ENCODE measurements at regions not wholly inside any gene's neighbourhood (a gene's known extent, or its start where the extent isn't known, plus 50 kb on each side); places are given as distances from the start of the nearest gene placed in this dataset.

DNA sequence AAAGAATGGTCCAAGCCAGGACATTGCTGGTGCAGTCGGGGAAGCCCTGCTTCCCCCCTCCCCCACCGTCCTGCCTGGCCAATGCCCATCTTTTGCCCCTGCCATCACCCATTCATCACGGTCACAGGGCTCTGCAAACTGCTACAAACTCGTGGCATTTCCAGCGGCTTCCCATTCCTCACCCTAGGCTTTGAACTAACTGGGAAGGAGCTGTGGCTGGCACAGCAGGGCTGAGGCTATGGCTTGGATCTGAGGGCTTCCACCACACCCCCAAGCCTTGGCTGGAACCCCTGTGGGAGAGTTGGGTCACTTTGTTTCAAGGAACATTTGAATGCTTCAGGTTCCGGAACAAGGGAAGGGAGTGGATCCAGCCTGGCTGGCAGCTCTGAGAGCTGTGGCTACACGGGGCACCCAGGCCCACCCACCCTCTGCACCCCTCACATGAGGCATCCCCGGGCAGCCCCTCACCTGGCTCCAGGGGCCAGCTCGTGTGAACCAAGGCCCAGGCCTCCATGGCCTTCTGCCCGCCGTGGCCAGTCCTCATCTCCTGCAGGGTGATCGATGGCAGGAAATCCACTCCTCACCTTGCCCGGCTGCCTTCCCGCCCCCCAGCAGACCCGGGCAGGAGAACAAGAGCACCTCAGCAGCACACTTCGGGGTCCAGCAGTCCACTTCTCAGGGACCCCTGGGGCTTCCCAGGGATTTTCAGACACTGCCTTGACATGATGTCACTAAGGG is 58.8 kb upstream of the OTOS start:
- no peak for DNase-seq (ENCODE audit: low spot score)
- TF ChIP-seq, protein P1, sequence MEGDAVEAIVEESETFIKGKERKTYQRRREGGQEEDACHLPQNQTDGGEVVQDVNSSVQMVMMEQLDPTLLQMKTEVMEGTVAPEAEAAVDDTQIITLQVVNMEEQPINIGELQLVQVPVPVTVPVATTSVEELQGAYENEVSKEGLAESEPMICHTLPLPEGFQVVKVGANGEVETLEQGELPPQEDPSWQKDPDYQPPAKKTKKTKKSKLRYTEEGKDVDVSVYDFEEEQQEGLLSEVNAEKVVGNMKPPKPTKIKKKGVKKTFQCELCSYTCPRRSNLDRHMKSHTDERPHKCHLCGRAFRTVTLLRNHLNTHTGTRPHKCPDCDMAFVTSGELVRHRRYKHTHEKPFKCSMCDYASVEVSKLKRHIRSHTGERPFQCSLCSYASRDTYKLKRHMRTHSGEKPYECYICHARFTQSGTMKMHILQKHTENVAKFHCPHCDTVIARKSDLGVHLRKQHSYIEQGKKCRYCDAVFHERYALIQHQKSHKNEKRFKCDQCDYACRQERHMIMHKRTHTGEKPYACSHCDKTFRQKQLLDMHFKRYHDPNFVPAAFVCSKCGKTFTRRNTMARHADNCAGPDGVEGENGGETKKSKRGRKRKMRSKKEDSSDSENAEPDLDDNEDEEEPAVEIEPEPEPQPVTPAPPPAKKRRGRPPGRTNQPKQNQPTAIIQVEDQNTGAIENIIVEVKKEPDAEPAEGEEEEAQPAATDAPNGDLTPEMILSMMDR (IDR thresholded peaks at IDR 0.05; ENCODE audit: extremely low read depth, missing control alignments) = no peak

DNA sequence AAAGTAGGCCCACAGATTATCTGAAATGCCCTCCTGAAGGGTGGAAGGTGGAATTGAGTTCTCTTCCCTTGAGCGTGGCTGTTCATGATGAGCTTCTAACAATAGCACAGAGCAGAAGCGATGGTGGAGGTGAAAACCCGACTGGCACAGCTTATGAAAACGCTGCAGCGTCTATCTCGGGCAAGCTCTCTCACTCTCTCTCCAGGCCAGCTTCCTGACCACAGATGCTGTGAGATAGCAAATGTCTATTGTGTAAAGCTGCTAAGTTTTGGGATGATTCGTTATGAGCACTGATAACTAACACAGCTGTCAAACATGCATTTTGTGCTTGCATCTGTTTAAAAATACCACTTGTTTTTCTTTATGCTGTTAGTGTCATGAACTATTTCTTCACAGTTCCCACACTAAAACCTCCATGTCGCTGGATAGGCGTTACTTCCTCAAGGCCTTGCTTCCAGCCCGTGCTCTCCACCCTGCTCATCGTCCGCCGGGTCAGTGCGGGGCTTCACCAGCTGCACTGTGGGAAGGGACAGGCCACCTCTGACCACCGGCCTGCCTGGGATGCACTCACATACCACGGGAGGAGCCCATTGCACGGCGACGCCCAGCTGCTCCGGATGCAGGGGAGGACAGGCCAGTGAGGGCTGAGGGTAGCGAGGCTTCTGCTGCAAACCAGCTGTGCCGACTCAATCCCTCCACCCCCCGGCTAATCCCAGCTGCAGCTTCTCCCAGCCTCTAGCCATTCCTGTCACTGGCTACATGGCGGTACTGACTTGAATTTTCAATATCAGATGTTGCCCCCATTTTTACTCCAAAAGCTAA is 60.0 kb upstream of the OTOS start:
- no peak for DNase-seq (ENCODE audit: low spot score)

DNA sequence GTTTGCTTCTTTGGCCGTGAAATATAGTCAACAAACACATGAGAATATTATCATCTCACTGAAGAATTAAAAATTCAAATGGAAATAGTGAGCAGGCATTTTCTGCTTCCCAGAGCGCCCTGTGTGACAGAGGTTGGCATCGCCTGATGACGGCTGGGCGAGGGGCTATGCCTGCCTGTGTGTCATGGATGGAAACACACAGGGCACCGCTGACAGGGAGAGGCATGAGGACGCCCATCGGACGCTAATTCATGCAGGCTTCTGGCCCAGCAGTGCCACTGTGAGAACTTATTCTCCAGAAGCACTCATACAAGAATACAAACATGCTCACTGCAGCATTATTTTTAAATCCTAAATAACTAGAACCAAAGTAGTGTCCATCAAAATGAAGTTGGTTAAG is 61.4 kb upstream of the OTOS start:
- no peak for DNase-seq (ENCODE audit: low spot score)
- TF ChIP-seq, protein P1 (IDR thresholded peaks at IDR 0.05; ENCODE audit: extremely low read depth, missing control alignments) = no peak

More for the DNA sequence above, 60.0 kb upstream of the OTOS start:
- TF ChIP-seq, protein P1 (IDR thresholded peaks at IDR 0.05; ENCODE audit: extremely low read depth, missing control alignments) = no peak

DNA sequence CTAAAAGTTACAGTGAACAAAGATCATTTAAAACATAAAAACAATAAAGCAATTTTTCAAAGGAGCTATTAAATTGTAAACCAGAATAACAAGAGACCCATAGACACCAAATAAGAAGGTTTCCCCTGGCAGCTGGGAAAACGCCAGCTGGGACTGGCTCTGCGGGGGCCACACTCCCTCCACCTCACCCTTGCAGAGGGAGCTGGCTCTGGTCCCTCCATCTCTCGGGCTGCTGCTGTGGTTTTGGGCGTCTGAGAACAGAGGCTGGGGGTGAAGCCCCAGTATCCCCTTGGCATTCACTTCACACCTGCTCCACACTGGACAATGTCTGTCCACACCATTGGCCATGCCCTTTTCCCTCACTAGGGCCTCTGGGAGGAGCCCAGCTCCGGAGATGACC is 62.1 kb upstream of the OTOS start:
- TF ChIP-seq, protein P1 (IDR thresholded peaks at IDR 0.05; ENCODE audit: extremely low read depth, missing control alignments) = no peak

DNA sequence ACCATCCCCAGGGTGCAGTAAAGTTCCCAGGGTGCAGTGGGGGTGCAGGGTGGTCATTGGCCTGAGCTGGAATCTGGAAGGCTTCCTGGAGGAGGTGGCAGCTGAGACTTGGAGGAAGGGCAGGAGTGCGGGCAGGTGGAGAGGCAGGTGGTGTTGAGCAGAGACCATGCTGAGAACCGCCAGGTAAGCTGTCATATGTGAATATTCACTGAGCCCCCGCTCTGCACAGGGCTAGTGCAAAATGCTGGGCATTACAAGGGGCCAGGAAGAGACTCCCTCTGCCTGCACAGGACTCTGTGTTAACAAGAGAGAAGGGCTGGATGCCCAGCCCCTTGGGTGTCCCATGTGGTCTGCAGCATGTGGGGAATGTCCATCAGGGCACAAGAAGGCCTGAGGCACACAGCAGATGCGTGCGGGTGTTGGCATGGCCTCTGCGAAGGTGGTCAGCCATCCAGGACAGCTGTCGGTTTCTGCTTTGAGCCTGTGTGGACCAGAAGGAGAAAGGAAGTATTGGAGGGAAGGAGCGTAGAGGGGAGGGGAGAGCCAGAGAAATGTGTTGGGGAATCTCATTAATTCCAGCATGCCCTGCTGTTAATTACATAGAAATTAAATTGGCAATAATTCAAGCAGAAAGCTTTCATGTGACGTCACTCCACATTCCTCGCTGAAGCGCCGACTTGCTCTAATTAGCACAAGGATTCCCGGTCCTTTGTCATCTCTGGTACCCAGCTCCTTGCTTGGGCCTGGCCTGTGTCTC is 62.8 kb upstream of the OTOS start:
- TF ChIP-seq, protein P1 (IDR thresholded peaks at IDR 0.05; ENCODE audit: extremely low read depth, missing control alignments) = no peak
- no peak for DNase-seq (ENCODE audit: low spot score)

More for the DNA sequence above, 62.1 kb upstream of the OTOS start:
- DNase-seq (ENCODE audit: low spot score) = no peak

DNA sequence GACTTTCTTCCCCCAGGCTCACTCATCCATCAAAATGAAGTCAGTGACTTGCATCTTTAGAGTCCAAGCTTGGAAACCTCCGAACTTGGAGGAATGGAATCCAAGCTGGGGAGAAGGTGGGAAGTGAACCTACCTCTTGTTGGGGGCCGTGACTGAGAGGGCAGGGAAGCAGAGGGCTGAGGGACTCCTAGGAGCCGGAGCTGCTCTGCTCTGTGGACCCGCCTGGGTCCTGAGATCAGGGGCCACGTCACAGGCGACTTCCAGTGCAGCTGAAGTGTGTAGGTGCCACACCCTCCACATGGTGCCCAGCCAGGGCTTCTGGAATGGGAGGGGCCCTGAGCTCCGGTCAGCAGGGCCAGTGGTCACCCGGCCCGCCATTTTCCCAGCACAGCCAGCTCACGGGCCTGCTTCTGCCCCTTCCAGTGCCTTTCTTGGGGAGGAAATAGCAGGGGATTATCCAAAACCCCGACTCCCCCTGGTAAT is 63.4 kb upstream of the OTOS start:
- DNase-seq (ENCODE audit: low spot score) = no peak
- TF ChIP-seq, protein P1 (IDR thresholded peaks at IDR 0.05; ENCODE audit: extremely low read depth, missing control alignments) = no peak
